Subcutaneous abdominal adipose tissue (tissue), 5 donors: ENCODE measurements at regions not wholly inside any gene's neighbourhood (a gene's known extent, or its start where the extent isn't known, plus 50 kb on each side); places are given as distances from the start of the nearest gene placed in this dataset.
A peak's percentile ranks its signal among the peaks of the same experiment; 100 is the strongest.

ENCODE experiments used
- H3K27ac ChIP-seq: one replicate; pipeline ENCODE4 v1.7.0; 2013; ENCODE audit warnings: low read depth, mild to moderate bottlenecking, inconsistent platforms, low read length, moderate library complexity
- H3K27me3 ChIP-seq, 5 donors: one replicate each; pipeline ENCODE4 v1.7.0; 2013; ENCODE audit warnings: low read length in 5 of 5, inconsistent platforms in 1 of 5; ENCODE audit not compliant: control insufficient read depth in 5 of 5, insufficient read depth in 4 of 5
- H3K36me3 ChIP-seq, 5 donors: one replicate each; pipeline ENCODE4 v1.7.0; 2013; ENCODE audit warnings: low read length in 5 of 5; ENCODE audit not compliant: control insufficient read depth in 5 of 5, insufficient read depth in 5 of 5
- H3K4me1 ChIP-seq, 5 donors: one replicate each; pipeline ENCODE4 v1.7.0; 2013; ENCODE audit warnings: low read length in 5 of 5, mild to moderate bottlenecking in 3 of 5, moderate library complexity in 1 of 5; ENCODE audit not compliant: control insufficient read depth in 5 of 5, insufficient read depth in 5 of 5
- H3K4me3 ChIP-seq, 5 donors: one replicate each; pipeline ENCODE4 v1.7.0; 2013; ENCODE audit warnings: low read length in 5 of 5, low read depth in 1 of 5
- H3K9ac ChIP-seq, 5 donors: one replicate each; pipeline ENCODE4 v1.7.0; 2013; ENCODE audit warnings: low read length in 5 of 5, mild to moderate bottlenecking in 4 of 5, moderate library complexity in 3 of 5
- H3K9me3 ChIP-seq, 5 donors: one replicate each; pipeline ENCODE4 v1.7.0; 2013; ENCODE audit warnings: low read length in 5 of 5; ENCODE audit not compliant: control insufficient read depth in 5 of 5
- donor health status: healthy.
- donor health status: healthy.
- donor health status: healthy.
- donor health status: healthy.
- donor health status: healthy.

DNA sequence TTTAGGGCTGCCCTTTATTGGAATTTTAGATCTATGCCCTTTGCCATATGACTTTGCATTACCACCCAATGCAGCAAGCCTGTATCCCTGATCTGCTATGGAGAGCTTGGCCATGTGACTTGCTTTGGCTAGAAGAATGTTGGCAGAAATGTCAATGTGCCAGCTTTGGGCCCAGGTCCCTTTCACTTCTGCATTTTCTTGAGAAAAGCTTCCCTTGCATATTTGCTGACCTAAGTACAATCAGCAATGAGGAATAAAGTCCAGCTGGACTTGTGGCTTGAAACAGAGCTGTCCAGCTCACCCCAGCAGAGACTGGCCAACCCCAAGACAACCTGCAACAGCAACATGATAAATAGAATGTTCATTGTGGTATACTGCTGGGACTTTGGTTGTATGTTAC is 135.9 kb downstream of the PAH start:
- H3K4me3 ChIP-seq = no peak overlapping the region
- peaks cover 0 to 4% (median 0%) of the 10 kb centered on the region in 5 donors for H3K9me3 ChIP-seq
- H3K9ac ChIP-seq = no peak overlapping the region
- no peaks in the 10 kb centered on the region for H3K36me3 ChIP-seq
- H3K4me1 ChIP-seq = no peaks in the 10 kb centered on the region
- H3K27ac ChIP-seq = no peak overlapping the region
- no peaks in the 10 kb centered on the region for H3K27me3 ChIP-seq

DNA sequence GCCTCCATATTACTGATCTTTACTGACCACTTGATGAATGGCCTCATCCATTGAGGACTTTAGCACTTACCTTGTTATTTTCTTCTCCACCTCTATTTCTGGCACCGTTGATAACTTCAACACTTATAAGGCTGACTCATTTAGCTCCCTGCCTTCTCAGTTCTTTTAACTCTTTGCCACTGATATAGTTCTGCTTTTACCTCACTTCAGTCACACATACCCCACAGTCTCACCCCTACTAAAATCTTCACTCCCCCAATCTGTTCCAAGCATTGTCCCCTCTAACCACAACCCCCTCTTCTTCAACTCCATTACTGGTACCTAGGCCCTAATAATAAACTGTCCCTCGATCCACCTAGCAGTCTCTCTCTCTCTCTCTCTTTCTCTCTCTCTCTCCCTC is 141.0 kb downstream of the PAH start:
- H3K27me3 ChIP-seq = no peaks in the 10 kb centered on the region
- H3K4me3 ChIP-seq = no peak overlapping the region
- no peak overlapping the region for H3K27ac ChIP-seq
- no peaks in the 10 kb centered on the region for H3K9me3 ChIP-seq
- H3K4me1 ChIP-seq = no peaks in the 10 kb centered on the region
- H3K9ac ChIP-seq = no peak overlapping the region
- H3K36me3 ChIP-seq = no peaks in the 10 kb centered on the region

DNA sequence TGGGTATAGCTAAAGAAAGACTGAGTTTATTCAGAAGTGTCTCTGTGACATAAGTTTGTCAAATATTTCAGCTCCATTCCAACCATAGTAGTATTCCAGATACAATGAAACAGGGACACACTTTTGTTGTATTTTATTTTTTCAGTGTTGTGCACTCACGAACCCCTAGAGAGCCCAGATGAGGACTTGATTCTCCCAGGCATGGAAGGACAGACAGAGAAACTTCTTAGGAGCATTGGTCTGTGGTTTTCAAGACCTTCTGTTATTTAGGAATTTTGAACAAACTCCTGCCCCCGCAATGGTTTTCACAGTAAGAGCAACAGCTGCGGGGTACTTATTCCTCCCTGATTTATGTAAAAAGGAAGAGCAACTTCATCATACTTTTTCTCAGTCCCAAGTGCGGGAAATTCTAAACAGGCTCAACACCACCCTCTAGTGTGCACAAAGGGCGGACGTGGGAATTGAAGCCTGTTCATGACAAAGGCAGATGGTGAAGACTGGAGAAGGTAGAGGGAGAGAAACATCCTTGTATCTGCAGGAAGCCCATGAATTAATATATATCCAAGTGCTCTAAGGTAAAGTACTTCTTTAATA is 147.6 kb downstream of the PAH start:
- Histone ChIP-seq H3K4me3 (no peak overlapping the region), H3K27ac (no peak overlapping the region), H3K9ac (no peak overlapping the region), H3K27me3 (no peaks in the 10 kb centered on the region), H3K4me1 (peaks cover 0 to 21% (median 7%) of the 10 kb centered on the region in 5 donors), H3K9me3 (no peaks in the 10 kb centered on the region), H3K36me3 (no peaks in the 10 kb centered on the region)

GRCh38 chr12:102766961-102767360 is 150.1 kb downstream of the PAH start:
- Histone ChIP-seq H3K27ac (no peak overlapping the region), H3K4me1 (peaks cover 0 to 21% (median 7%) of the 10 kb centered on the region in 5 donors), H3K4me3 (no peak overlapping the region), H3K27me3 (no peaks in the 10 kb centered on the region), H3K9ac (no peak overlapping the region), H3K9me3 (no peaks in the 10 kb centered on the region), H3K36me3 (no peaks in the 10 kb centered on the region)

GRCh38 chr12:102765736-102766135 is 151.3 kb downstream of the PAH start:
- Histone ChIP-seq H3K4me3 (no peak overlapping the region), H3K27ac (no peak overlapping the region), H3K4me1 (peaks cover 0 to 21% (median 7%) of the 10 kb centered on the region in 5 donors), H3K27me3 (no peaks in the 10 kb centered on the region), H3K9ac (no peak overlapping the region), H3K36me3 (no peaks in the 10 kb centered on the region), H3K9me3 (no peaks in the 10 kb centered on the region)

GRCh38 chr12:102763471-102763870 is 153.6 kb downstream of the PAH start:
- H3K36me3 ChIP-seq = no peaks in the 10 kb centered on the region
- no peaks in the 10 kb centered on the region for H3K9me3 ChIP-seq
- H3K9ac ChIP-seq = no peak overlapping the region
- no peaks in the 10 kb centered on the region for H3K27me3 ChIP-seq
- no peak overlapping the region for H3K4me3 ChIP-seq
- H3K27ac ChIP-seq = no peak overlapping the region
- peaks cover 0 to 24% (median 3%) of the 10 kb centered on the region in 5 donors for H3K4me1 ChIP-seq

DNA sequence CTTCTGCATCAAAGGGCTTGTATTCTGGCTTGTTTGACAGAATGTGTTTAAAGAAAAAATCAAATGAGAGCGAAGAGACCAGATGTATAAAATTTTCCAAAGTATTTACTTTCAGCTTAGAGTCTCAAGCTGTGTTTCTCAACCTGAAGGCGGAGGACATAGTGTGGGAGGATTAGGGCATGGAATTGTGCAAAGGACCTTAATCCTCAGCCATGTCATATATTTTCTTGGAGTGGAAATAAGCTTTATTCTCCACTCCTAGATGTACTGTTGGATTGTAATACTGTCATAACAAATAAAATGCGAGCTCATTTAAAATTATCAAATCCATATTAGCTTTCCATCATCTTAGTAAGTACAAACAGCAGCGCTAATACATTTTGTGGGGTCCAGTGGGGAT is 154.0 kb downstream of the PAH start:
- Histone ChIP-seq H3K9me3 (no peaks in the 10 kb centered on the region), H3K27me3 (no peaks in the 10 kb centered on the region), H3K36me3 (no peaks in the 10 kb centered on the region), H3K9ac (no peak overlapping the region), H3K27ac (no peak overlapping the region), H3K4me1 (peaks cover under 1 to 28% (median 7%) of the 10 kb centered on the region in 5 donors), H3K4me3 (no peak overlapping the region)

- Histone ChIP-seq H3K36me3 (no peaks in the 10 kb centered on the region), H3K27me3 (no peaks in the 10 kb centered on the region), H3K27ac (no peak overlapping the region), H3K4me3 (no peak overlapping the region), H3K9ac (no peak overlapping the region), H3K9me3 (no peaks in the 10 kb centered on the region), H3K4me1 (peaks cover 9 to 41% (median 32%) of the 10 kb centered on the region in 5 donors)
Measured at GRCh38 chr12:102760322-102760721, 156.7 kb downstream of the PAH start.

DNA sequence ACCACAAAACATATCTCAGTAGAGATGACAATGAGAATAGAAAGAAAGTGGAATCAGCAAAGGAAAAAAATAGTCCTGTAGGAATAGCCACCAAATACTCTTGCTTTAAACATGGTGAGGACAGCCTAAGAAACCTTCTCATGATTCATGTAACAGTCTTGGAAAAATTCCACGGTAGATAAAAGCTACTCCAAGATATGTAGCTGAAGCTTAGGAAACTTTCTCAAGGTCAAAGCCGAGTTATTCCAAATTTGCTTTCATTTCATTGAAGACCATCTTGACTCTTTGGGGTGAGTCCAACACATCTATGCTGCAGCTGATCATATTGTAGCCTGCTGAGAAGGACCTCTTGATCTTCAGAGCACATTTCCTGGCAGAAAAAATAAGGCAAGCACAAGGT is 157.6 kb downstream of the PAH start:
- H3K27ac ChIP-seq = no peak overlapping the region
- no peaks in the 10 kb centered on the region for H3K27me3 ChIP-seq
- H3K36me3 ChIP-seq = no peaks in the 10 kb centered on the region
- H3K9ac ChIP-seq = no peak overlapping the region
- no peak overlapping the region for H3K4me3 ChIP-seq
- H3K9me3 ChIP-seq = no peaks in the 10 kb centered on the region
- H3K4me1 ChIP-seq = peaks cover 9 to 46% (median 34%) of the 10 kb centered on the region in 5 donors

DNA sequence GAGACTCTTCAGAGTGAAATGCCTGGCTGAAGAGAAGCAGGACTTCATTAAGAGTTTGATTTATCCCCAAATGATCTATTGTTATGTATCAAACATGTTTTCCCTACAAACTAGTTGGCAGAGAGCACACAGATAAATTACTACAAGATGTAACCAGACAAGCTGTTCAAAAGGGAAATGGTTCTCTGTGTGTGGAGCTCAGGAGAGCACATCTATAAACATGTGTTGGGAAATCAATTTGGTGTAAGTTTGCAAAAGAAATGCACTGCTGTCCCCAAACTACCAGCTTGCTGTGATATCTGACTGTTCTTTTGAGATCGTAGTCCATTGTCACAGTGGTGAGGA is 159.2 kb downstream of the PAH start:
- Histone ChIP-seq H3K4me1 (peaks cover 9 to 49% (median 34%) of the 10 kb centered on the region in 5 donors), H3K27ac (peak overlapping the region; percentile 79), H3K9me3 (no peaks in the 10 kb centered on the region), H3K4me3 (peak overlapping the region in 1 of 5 donors; percentile 4), H3K27me3 (no peaks in the 10 kb centered on the region), H3K36me3 (no peaks in the 10 kb centered on the region), H3K9ac (no peak overlapping the region)
